Activated naive CD4-positive, alpha-beta T cell treated with anti-CD3 and anti-CD28 coated beads, Interleukin-2, amount 50 U/mL, for 72 hours (primary cell): ENCODE measurements at regions not wholly inside any gene's neighbourhood (a gene's known extent, or its start where the extent isn't known, plus 50 kb on each side); places are given as distances from the start of the nearest gene placed in this dataset.

Experiments
- ATAC-seq, 2 donors: fragments of 150-1000 bp; cut with Tn5 transposase; 2 replicates each; pipeline ENCODE4 v1.10.0; 2021; ENCODE audit warnings: mild to moderate bottlenecking in 2 of 2, moderate library complexity in 2 of 2
- DNase-seq, 2 donors: peaks; one replicate each; pipeline ENCODE4 v3.0.0; 2021 to 2022; ENCODE audit warnings: low spot score in 2 of 2
- H3K27ac Mint-ChIP-seq, 2 donors: one replicate each; pipeline ENCODE4 v1.8.0; 2022; ENCODE audit warnings: mild to moderate bottlenecking in 2 of 2, mixed read lengths in 2 of 2
- H3K36me3 Mint-ChIP-seq, 2 donors: one replicate each; pipeline ENCODE4 v1.8.0; 2022; ENCODE audit warnings: mixed read lengths in 2 of 2
- H3K9me3 Mint-ChIP-seq, 2 donors: one replicate each; pipeline ENCODE4 v1.8.0; 2022; ENCODE audit warnings: mixed read lengths in 2 of 2

DNA sequence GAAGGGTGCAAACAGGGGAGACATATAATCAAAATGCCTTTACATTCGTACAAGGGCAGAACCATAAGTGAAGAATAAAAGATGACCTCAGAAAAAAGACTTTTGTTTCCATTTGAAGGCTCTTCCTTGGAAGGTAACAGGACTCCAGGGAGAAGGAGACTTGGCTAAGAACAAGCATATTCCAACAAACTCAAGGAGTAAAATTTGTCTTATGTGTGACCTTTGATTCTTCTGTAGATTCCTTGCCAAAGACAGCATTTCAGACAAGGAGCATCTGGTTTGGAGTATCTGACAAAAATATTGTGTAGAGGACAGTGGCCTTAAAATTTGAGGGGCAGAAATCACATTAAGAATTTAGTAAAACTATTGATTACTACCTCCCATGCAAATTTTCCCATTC lies 991.9 kb downstream of the FLRT2 start:
- Mint-ChIP-seq H3K9me3 (peaks cover 5 to 10% of the 10 kb centered on the region in 2 donors), H3K36me3 (no peaks in the 10 kb centered on the region), H3K27ac (no peak overlapping the region)
- DNase-seq (no peak), ATAC-seq (no peak)

DNA sequence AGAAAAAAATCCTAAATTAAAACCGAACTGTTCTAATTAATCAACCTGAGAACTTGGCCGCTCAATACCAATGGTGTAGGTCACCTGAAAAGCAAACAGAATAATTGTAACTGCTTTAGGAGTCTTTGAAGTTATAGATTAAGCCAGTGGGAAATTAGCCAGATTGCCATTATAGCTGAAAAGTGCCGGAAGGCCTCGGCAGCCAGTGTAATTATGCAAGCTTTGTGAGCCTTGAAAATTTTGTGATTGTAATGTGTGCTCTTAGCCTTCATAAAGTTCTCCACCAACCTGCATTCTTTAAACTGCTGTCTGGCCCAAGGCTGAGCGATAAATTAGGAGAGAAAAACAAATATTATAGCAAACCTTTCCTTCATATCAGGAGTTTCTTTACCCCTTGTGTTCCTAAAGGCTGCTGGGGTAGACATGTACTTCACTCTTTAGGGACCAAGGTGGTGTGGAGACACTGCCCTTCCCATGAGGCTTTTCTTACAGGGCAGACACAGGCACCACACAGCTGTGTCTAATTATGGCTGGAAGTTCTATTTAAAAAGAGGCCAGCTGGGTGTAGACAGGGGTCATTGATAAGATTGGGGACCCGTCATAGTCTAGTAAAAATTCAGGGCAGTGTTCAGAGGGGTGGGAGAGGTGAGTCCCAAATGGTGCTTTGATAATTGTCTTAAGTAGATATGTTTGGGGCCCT lies 991.2 kb downstream of the FLRT2 start:
- DNase-seq, result no peak
- Mint-ChIP-seq H3K27ac (no peak overlapping the region), H3K9me3 (peaks cover 6 to 10% of the 10 kb centered on the region in 2 donors), H3K36me3 (no peaks in the 10 kb centered on the region)
- ATAC-seq, result no peak

DNA sequence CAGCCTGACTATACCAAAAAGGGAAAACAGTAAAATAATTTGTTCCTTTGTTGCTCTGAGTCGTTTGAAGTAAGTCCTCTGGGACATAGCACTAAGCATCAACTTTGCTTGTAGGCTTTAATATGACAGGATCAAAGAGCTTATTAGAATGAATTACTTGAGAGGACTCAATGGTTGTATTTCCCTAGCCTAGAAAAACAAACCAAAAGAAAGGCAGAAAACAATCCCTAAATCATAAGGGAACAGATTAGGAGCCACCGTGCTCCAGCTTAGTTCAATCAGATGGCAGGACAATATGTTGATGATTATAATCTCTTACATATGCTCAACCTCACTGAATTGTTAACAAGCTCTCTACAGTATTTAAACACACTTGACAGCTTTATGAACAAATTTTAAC lies 988.4 kb downstream of the FLRT2 start:
- DNase-seq (no peak), ATAC-seq (no peak)
- Mint-ChIP-seq H3K9me3 (peaks cover 8 to 9% of the 10 kb centered on the region in 2 donors), H3K27ac (no peak overlapping the region), H3K36me3 (no peaks in the 10 kb centered on the region)

DNA sequence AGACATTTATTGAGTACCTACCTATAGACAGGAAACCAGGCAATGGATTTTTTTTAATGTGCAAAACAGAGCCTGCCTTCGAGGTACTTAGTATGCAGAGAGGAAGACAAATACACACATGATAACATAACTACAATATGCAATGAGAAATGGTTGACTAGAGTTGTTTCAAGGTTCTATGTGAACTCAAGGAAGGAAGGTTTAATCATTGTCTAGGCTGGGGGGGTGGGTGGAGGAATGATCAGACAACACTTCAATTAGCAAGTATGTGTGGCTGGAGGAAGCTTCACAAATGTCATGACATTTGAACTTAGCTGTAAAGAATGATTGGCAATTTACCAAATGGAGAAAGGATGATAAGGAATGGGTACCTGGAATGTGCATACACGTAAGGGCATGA lies 985.3 kb downstream of the FLRT2 start:
- no peak for DNase-seq
- ATAC-seq, result no peak
- Mint-ChIP-seq H3K27ac (no peak overlapping the region), H3K9me3 (peaks cover 4 to 9% of the 10 kb centered on the region in 2 donors), H3K36me3 (no peaks in the 10 kb centered on the region)

DNA sequence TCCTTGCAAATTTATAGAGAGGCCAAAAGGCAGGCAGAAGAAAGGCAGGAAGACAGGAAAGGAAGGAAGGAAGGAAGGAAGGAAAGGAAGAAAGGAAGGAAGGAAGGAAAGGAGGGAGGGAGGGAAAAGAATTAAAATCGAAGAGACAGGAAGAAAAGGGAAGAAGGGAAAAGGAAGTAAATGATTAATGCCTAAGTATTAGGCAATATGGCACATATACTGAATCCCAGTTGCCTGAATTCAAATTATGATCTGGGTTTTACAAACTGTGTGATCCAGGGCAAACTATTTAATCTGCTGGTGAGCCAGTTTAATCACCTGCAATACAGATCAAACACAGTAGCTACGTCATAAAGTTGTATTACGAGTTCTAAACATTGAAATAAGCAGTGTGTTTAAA lies 983.6 kb downstream of the FLRT2 start:
- no peak for DNase-seq
- no peak overlapping the region for H3K27ac Mint-ChIP-seq
- peaks cover 4 to 9% of the 10 kb centered on the region in 2 donors for H3K9me3 Mint-ChIP-seq
- no peak for ATAC-seq
- no peaks in the 10 kb centered on the region for H3K36me3 Mint-ChIP-seq

DNA sequence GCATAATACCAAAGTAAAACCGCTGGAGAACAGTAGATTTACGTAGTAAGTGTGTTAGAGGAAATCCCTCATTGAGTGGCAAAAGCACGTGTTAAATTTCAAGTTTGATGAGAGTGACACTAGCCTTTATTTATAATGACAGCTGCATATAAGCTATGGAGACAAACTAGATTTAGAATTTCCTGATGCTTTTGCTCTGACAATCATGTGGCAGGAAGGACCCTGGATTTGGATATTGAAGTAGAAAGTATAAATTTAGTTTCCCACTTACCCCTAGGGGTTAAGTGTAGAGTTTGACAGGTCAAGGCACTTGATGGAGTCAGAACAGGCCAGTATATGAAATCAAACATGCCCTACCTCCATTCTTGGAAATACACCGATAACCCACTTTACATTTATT lies 983.1 kb downstream of the FLRT2 start:
- no peaks in the 10 kb centered on the region for H3K36me3 Mint-ChIP-seq
- no peak for DNase-seq
- peaks cover 4 to 9% of the 10 kb centered on the region in 2 donors for H3K9me3 Mint-ChIP-seq
- H3K27ac Mint-ChIP-seq, result no peak overlapping the region
- ATAC-seq, result no peak

DNA sequence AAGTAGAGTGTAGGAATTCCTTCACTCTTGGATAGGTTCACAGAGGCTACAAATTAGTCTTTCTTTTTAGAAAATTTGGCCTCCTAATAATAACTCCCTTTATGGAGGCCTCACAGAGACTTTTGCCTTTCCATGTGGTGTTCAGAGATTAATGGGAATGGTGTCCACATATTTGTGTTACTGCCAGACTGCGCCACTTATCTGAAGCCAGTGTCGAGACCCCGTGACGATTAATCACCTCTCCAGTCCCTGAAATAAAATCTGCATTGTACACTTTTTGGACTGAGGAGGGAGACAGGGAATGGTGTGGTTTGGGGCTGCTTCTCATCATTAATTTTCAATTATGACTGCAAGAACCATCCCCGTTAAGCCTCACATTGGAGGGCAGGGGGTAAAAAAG lies 980.5 kb downstream of the FLRT2 start:
- Mint-ChIP-seq H3K27ac (no peak overlapping the region), H3K9me3 (peaks cover 4 to 5% of the 10 kb centered on the region in 2 donors), H3K36me3 (no peaks in the 10 kb centered on the region)
- no peak for ATAC-seq
- DNase-seq, result no peak

DNA sequence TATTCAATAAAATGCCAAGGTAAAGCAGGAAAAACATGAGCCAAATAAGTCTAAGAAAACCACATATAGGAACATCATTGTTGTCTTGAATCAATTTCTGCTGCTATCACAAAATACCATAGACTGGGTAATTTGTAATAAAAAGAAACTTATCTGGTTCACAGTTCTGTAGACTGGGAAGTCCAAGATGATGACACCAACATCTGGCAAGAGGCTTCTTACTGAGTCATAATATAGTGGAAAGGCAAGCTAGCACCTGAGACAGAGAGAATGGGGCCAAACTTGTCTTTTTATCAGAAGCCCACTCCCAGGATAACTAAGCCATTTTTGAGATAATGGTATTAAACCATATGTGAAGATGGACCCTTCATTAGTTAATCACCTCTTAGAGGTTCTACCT lies 975.9 kb downstream of the FLRT2 start:
- Mint-ChIP-seq H3K9me3 (no peaks in the 10 kb centered on the region), H3K36me3 (no peaks in the 10 kb centered on the region), H3K27ac (no peak overlapping the region)
- DNase-seq (no peak), ATAC-seq (no peak)

DNA sequence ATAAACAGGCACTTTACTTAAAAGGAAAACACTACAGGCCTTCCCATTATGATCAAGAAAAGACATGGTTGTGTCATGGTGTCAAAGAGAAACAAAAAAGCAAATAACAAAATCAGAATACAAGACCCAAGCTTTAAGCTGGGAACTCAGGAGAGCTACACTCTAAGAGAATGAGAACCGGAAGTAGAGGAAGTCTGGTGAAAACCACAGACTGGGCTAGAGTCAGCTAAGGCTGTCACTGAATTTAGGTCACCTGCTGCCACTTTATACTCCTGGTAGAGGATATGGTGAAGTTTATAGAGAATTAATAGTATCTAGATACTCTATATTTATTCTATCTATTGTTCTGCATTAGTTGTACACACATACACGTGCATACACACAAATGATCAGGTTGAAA lies 971.7 kb downstream of the FLRT2 start:
- Mint-ChIP-seq H3K9me3 (no peaks in the 10 kb centered on the region), H3K36me3 (no peaks in the 10 kb centered on the region), H3K27ac (no peak overlapping the region)
- no peak for ATAC-seq
- no peak for DNase-seq

DNA sequence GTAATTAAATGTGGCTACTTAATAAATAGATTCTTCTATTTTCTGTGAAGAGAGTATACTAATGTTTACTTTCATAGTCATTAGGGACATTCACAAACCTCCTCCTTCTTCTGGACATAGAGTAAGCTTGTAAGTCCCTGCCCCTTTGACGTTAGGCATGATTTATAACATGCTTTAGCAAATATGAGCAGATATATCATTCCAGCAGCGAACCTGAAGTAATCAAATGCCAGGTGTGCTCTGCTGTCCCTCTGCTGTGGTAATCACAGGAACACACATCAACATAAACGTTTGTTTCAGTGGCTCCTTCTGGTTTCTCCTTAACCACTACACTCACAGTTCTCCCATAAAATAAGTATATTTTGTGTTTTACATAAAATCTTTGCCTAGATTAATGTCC lies 961.8 kb downstream of the FLRT2 start:
- no peak for DNase-seq
- ATAC-seq, result no peak
- Mint-ChIP-seq H3K9me3 (peaks cover 0 to 3% of the 10 kb centered on the region in 2 donors), H3K36me3 (no peaks in the 10 kb centered on the region), H3K27ac (no peak overlapping the region)

DNA sequence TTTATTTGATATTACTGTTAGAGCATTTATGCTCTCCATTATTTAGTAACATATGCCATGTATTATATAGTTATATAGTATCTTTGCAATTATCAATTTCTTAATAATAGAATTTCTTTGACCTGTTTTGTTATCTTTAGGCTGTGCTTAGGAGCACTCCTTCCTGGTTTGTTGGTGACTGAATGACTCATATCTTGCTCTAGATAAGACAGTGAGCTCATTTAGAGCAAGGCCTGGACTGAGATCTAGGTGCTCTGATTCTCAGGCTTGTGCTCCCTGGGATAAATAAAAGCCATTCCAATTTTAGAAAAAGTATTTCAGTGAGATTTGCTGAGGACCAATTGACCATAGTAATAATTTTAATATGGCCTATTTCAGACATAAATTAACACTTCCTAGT lies 951.2 kb downstream of the FLRT2 start:
- no peak overlapping the region for H3K27ac Mint-ChIP-seq
- no peaks in the 10 kb centered on the region for H3K36me3 Mint-ChIP-seq
- peaks cover 7 to 19% of the 10 kb centered on the region in 2 donors for H3K9me3 Mint-ChIP-seq
- ATAC-seq (no peak), DNase-seq (no peak)

DNA sequence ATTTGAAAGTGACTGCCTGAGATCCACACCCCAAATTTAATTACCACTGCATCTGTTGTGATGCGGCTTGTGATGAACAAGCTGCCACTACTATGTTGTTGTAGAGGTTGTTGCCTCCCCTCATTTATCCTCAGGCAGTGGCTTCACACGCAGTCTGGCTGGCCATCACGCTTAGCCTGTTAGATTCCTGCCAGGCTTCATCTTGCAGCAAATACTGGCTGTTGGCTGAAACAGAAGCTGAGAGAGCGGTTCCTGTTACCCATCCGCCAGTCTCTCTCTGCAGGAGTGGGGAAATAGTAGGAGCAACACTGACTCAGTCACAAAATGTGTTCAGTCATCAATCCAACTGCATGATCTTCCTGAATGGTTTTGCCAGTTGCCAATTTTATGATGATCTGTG lies 934.4 kb downstream of the FLRT2 start:
- DNase-seq (no peak), ATAC-seq (no peak)
- Mint-ChIP-seq H3K9me3 (peaks cover 4 to 6% of the 10 kb centered on the region in 2 donors), H3K36me3 (no peaks in the 10 kb centered on the region), H3K27ac (no peak overlapping the region)

DNA sequence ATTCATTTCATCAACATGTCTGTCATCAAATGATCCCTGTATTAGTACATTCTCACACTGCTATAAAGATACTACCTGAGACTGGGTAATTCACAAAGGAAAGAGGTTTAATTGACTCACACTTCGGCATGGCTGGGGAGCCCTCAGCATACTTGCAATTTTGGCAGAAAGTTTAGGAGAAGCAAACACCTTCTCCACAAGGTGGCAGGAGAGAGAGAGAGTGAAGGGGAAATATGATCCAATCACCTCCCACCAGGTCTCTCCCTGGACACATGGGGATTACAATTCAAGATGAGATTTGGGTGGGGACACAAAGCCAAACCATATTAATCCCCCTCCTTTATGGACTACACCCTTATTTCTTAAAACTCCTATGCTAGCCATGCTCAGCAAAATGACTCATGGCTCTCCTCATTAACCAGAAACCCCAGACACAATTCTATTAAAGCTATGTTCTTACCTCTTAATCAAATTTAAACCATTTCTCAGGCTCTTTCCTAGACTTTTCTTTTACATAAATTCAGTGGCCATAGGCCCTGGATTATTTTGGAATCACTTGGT lies 932.3 kb downstream of the FLRT2 start:
- ATAC-seq (no peak), DNase-seq (peak in 1 of 2 donors; percentile 2)
- no peaks in the 10 kb centered on the region for H3K36me3 Mint-ChIP-seq
- H3K9me3 Mint-ChIP-seq, result peaks cover 6% of the 10 kb centered on the region in 2 donors
- H3K27ac Mint-ChIP-seq, result no peak overlapping the region

DNA sequence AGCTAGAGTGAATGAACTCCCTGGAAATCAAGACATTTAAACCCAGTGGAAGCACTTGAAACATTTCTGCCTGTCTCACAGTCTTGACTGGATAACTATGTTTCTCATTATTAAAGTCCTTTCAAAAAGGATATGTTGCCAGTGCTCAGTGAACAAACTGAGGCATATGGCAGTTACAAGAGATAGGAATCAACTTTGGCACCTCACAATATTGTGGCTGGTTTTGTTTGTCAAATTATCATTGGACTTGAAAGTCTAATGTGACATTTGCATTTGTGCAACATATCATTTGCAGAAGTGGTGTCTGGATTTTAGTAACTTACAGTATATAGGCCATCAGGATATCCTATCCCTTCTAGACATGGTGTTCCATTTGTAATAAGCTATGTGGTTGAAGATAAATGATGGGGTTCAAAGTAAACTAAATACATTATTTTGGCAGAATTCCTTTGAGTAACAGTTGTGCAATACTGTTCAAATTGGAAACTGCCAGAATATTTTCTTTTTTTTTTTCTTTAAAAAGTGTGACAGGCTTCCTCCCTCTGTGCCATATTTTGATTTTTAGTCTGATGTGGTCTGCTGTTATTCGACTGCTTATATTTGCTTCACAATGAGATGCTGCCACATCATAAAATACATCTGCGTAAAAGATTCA lies 927.7 kb downstream of the FLRT2 start:
- no peak for DNase-seq
- Mint-ChIP-seq H3K36me3 (no peaks in the 10 kb centered on the region), H3K9me3 (peaks cover 5 to 14% of the 10 kb centered on the region in 2 donors), H3K27ac (no peak overlapping the region)
- ATAC-seq, result no peak

DNA sequence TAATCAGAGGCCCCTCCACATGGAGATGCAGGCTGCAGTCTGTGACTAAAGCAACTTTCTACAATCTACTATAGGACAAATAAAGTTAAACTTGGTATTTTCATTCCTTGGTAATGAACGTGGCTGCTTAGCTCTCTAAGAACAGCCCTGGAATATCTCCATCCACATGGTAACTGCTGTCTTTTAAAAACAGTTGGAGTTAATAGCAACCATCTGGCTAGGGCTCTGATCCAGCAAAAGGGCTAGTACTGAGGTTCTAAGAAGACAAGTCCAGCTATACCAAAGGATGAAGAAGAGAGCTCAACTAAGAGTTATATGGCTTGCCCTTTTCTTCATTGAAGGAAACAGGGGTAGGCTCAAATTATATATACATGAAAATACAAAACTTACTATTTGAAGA lies 920.1 kb downstream of the FLRT2 start:
- no peak for ATAC-seq
- DNase-seq, result no peak
- H3K9me3 Mint-ChIP-seq, result peaks cover 13 to 18% of the 10 kb centered on the region in 2 donors
- no peak overlapping the region for H3K27ac Mint-ChIP-seq
- H3K36me3 Mint-ChIP-seq, result no peaks in the 10 kb centered on the region

DNA sequence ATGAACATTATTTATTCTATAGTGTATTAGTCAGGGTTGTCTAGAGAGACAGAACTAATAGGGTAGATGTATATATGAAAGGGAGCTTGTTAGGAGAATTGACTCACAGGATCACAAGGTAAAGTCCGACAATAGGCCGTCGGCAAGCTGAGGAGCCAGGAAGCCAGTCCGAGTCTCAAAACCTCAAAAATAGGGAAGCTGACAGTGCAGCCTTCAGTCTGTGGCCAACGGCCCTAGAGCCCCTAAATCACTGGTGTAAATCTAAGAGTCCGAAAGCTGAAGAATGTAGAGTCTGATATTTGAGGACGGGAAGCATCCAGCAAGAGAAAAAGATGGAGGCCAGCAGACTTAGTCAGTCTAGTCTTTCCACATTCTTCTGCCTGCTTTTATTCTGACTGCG lies 912.2 kb downstream of the FLRT2 start:
- H3K9me3 Mint-ChIP-seq, result no peaks in the 10 kb centered on the region
- no peak overlapping the region for H3K27ac Mint-ChIP-seq
- H3K36me3 Mint-ChIP-seq, result no peaks in the 10 kb centered on the region
- peak; percentile 29 to 50 for ATAC-seq
- DNase-seq, result no peak

DNA sequence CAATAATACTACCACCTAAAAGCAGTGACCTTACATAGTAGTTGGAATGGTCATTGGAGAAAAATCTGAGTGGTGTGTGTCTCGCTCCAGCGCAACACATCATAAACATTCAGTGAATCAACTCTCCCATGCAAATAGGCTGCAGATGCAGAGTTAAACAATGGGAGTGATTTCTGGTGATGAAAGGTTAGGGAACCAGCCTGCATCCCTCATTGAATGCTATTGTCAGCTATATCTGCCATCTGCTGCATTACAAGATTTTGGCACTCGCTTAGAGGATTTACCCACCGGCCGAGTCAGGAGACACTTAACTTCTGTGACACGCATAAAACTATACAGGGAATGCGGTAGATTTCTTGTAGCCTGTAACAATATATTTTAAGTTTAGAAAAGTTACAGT lies 900.9 kb downstream of the FLRT2 start:
- DNase-seq (no peak), ATAC-seq (no peak)
- H3K36me3 Mint-ChIP-seq, result no peaks in the 10 kb centered on the region
- no peak overlapping the region for H3K27ac Mint-ChIP-seq
- peaks cover 3 to 10% of the 10 kb centered on the region in 2 donors for H3K9me3 Mint-ChIP-seq

DNA sequence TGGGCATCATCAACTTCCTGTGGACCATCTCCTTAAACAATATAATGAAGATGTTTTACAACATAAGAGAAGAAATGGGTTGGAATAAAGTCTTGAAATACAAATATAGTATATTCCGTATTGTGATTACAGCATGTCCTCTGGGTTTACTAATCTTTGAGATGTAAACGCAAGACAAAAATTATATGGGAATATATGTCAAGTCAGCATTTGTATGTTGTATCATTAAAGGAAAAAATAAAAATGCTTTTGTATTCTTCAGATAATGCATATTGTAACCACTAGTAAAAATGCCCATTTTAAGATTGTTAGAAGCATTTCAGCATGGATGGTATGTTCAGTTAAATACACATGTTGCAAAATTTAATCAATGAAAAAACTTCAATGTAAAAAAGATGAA lies 893.3 kb downstream of the FLRT2 start:
- DNase-seq (no peak), ATAC-seq (no peak)
- Mint-ChIP-seq H3K27ac (no peak overlapping the region), H3K36me3 (no peaks in the 10 kb centered on the region), H3K9me3 (no peaks in the 10 kb centered on the region)
